CD4-positive, CD25-positive, alpha-beta regulatory T cell (primary cell): ENCODE measurements at regions not wholly inside any gene's neighbourhood (a gene's known extent, or its start where the extent isn't known, plus 50 kb on each side); places are given as distances from the start of the nearest gene placed in this dataset.

Experiments used
- ATAC-seq, 2 donors: fragments of 150-1000 bp; cut with Tn5 transposase; one replicate each; pipeline ENCODE4 v1.10.0; 2021; ENCODE audit warnings: low read depth in 2 of 2, moderate number of reproducible peaks in 2 of 2, moderate library complexity in 1 of 2
- DNase-seq, 3 donors: peaks; one replicate each; pipeline versions ENCODE4 v3.0.0 to v3.0.0-alpha.2; 2012 to 2022; ENCODE audit warnings: mixed read lengths in 1 of 3
- H3K27ac ChIP-seq: one replicate; pipeline ENCODE4 v1.7.0; 2013; ENCODE audit warnings: mild to moderate bottlenecking, low read length; ENCODE audit not compliant: insufficient read depth, poor library complexity, severe bottlenecking
- H3K27me3 ChIP-seq: one replicate; pipeline ENCODE4 v1.7.0; 2013; ENCODE audit warnings: low read length; ENCODE audit not compliant: control insufficient read depth, insufficient read depth
- H3K36me3 ChIP-seq: one replicate; pipeline ENCODE4 v1.7.0; 2013; ENCODE audit warnings: mild to moderate bottlenecking, low read length, moderate library complexity; ENCODE audit not compliant: control insufficient read depth, insufficient read depth
- H3K4me1 ChIP-seq: 2 replicates; pipeline ENCODE4 v1.7.0; 2013; ENCODE audit warnings: mild to moderate bottlenecking, low read length; ENCODE audit not compliant: insufficient read depth, control insufficient read depth, poor library complexity, severe bottlenecking
- H3K4me3 ChIP-seq: one replicate; pipeline ENCODE4 v1.7.0; 2013; ENCODE audit warnings: low read depth, mild to moderate bottlenecking, low read length, moderate library complexity
- H3K9me3 ChIP-seq, 2 experiments: 1 replicate in 1 of 2; 2 replicates in 1 of 2; pipeline ENCODE4 v1.7.0; 2013; ENCODE audit warnings: low read length in 2 of 2, mild to moderate bottlenecking in 1 of 2, moderate library complexity in 1 of 2; ENCODE audit not compliant: control insufficient read depth in 2 of 2
- H3K27ac Mint-ChIP-seq, 3 donors: one replicate each; pipeline ENCODE4 v1.8.0; 2020 to 2022; ENCODE audit warnings: mild to moderate bottlenecking in 3 of 3, mixed read lengths in 3 of 3, moderate library complexity in 2 of 3
- H3K27me3 Mint-ChIP-seq: one replicate; pipeline ENCODE4 v1.8.0; 2022; ENCODE audit warnings: mild to moderate bottlenecking, mixed read lengths
- H3K36me3 Mint-ChIP-seq: one replicate; pipeline ENCODE4 v1.8.0; 2020; ENCODE audit warnings: mixed read lengths
- H3K4me1 Mint-ChIP-seq, 4 donors: one replicate each; pipeline ENCODE4 v1.8.0; 2020 to 2022; ENCODE audit warnings: mixed read lengths in 4 of 4, mild to moderate bottlenecking in 1 of 4
- H3K4me3 Mint-ChIP-seq, 4 donors: one replicate each; pipeline ENCODE4 v1.8.0; 2020 to 2022; ENCODE audit warnings: mild to moderate bottlenecking in 4 of 4, mixed read lengths in 4 of 4, moderate library complexity in 3 of 4
- H3K9me3 Mint-ChIP-seq, 7 donors: one replicate each; pipeline ENCODE4 v1.8.0; 2020 to 2022; ENCODE audit warnings: mixed read lengths in 7 of 7, mild to moderate bottlenecking in 3 of 7, moderate library complexity in 2 of 7

DNA sequence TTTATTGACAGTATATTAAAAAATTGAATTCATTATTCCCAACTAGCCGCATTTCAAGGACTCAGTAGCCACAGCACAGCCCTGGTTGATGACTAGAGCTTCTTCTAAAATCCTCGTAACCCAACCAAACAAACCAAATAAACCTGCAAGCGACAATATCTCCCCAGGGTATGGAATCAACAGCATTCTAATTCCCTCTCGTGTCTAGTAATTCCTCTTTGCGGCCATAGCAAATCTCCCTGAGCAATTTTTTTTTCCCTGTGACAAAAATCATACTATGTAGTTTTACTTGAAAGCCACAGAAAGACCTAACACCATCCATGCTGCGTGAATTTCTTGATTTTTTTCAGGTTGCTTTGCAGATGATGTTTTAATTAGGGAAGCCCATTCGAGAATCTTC, 143.4 kb upstream of the MYOCD start:
- H3K27ac ChIP-seq = no peak overlapping the region
- DNase-seq (no peak), ATAC-seq (no peak)
- H3K27me3 ChIP-seq = no peaks in the 10 kb centered on the region
- no peaks in the 10 kb centered on the region for H3K9me3 ChIP-seq
- no peak overlapping the region for H3K4me3 ChIP-seq
- Mint-ChIP-seq H3K27me3 (peaks cover 4% of the 10 kb centered on the region), H3K9me3 (peaks cover 0 to 10% (median 4%) of the 10 kb centered on the region in 7 donors), H3K4me1 (no peaks in the 10 kb centered on the region), H3K27ac (no peak overlapping the region), H3K4me3 (no peak overlapping the region), H3K36me3 (no peaks in the 10 kb centered on the region)
- H3K4me1 ChIP-seq = no peaks in the 10 kb centered on the region
- H3K36me3 ChIP-seq = no peaks in the 10 kb centered on the region

DNA sequence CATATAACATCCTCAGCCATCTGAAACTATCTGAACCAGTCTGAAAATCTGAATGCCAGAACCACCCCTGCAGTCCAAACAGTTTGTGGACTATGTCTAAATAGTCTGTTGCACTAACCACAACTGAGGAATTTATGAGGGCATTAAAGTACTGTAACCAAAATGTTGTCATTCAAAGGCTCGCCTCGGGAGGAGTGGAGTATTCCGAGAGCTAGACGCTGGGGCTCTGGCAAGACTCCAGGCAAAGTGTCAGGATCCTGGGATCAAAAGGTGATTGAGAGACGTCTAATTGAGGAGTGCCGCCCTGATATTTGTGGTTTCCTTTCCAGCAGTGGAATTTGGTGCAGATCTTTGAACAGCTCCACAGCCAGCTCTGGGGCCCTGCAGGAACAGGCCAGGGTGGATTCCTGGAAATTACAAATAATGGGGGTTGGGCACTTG, 142.9 kb upstream of the MYOCD start:
- Mint-ChIP-seq H3K4me1 (no peaks in the 10 kb centered on the region), H3K27me3 (peaks cover 4% of the 10 kb centered on the region), H3K9me3 (peaks cover 0 to 10% (median 4%) of the 10 kb centered on the region in 7 donors), H3K4me3 (no peak overlapping the region), H3K27ac (no peak overlapping the region), H3K36me3 (no peaks in the 10 kb centered on the region)
- DNase-seq (no peak), ATAC-seq (no peak)
- Histone ChIP-seq H3K4me3 (no peak overlapping the region), H3K9me3 (no peaks in the 10 kb centered on the region), H3K27ac (no peak overlapping the region), H3K27me3 (no peaks in the 10 kb centered on the region), H3K36me3 (no peaks in the 10 kb centered on the region), H3K4me1 (no peaks in the 10 kb centered on the region)

DNA sequence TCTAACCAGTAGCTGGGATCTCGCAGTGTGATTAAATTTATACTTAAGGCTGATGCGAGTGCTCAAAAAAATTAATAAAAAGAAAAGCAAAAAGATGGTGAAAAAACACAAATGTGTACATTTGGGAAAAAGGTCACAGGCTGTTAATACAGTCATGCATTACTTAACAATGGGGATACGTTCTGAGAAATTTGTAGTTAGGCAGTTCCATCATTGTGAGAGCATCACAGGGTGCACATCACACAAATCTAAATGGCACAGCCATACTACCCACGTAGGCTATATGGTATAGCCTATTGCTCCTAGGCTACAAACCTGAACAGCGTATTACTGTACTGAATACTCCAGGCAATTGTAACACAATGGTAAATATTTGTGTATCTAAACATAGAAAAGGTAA, 142.4 kb upstream of the MYOCD start:
- no peak overlapping the region for H3K4me3 Mint-ChIP-seq
- no peak overlapping the region for H3K27ac ChIP-seq
- H3K27ac Mint-ChIP-seq = no peak overlapping the region
- no peaks in the 10 kb centered on the region for H3K27me3 ChIP-seq
- H3K9me3 Mint-ChIP-seq = peaks cover 0 to 10% (median 4%) of the 10 kb centered on the region in 7 donors
- no peaks in the 10 kb centered on the region for H3K36me3 ChIP-seq
- DNase-seq (no peak), ATAC-seq (no peak)
- peaks cover 4% of the 10 kb centered on the region for H3K27me3 Mint-ChIP-seq
- no peaks in the 10 kb centered on the region for H3K36me3 Mint-ChIP-seq
- H3K4me1 ChIP-seq = no peaks in the 10 kb centered on the region
- no peak overlapping the region for H3K4me3 ChIP-seq
- H3K4me1 Mint-ChIP-seq = no peaks in the 10 kb centered on the region
- no peaks in the 10 kb centered on the region for H3K9me3 ChIP-seq

DNA sequence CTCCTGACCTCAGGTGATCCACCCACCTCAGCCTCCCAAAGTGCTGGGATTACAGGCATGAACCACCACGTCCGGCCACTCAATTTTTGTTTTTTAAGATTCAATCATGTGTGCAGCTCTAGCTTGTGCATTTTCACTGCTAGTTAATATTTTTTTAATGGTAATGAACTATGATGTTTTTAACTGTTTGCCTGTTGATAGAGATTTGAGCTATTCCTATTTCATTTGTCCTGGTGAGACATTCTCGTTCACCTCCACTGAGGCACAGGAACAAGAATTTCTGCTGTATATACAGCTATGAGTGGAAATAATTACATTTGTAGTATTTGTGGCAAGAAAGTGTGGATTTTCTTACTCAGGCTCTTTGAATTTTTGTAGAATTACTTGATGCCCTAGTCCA, 137.7 kb upstream of the MYOCD start:
- H3K27me3 ChIP-seq = no peaks in the 10 kb centered on the region
- H3K4me3 ChIP-seq = no peak overlapping the region
- Mint-ChIP-seq H3K4me1 (no peaks in the 10 kb centered on the region), H3K9me3 (peaks cover 0 to 16% (median 4%) of the 10 kb centered on the region in 7 donors), H3K4me3 (no peak overlapping the region), H3K36me3 (no peaks in the 10 kb centered on the region), H3K27me3 (no peaks in the 10 kb centered on the region), H3K27ac (no peak overlapping the region)
- no peaks in the 10 kb centered on the region for H3K9me3 ChIP-seq
- H3K4me1 ChIP-seq = no peaks in the 10 kb centered on the region
- H3K36me3 ChIP-seq = no peaks in the 10 kb centered on the region
- no peak for ATAC-seq
- DNase-seq = no peak
- H3K27ac ChIP-seq = no peak overlapping the region

DNA sequence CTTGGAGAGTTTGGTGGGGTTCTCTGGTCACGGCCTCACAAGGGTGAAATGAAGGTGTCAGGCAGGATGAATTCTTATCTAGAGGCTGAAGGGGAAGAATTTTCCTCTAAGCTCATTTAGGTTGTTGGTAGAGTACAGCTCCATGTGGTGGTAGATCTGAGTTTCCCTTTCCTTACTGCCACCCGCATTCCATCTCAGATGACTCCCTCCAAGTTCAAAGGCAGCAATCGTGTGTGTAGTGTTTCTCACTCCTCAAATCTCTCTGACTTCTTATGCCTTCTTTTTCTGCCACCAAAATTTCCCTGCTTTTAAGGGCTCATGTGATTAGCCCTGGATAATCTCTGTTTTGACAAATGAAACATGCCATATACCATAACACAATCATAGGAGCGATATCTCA, 135.5 kb upstream of the MYOCD start:
- Mint-ChIP-seq H3K4me1 (no peaks in the 10 kb centered on the region), H3K36me3 (no peaks in the 10 kb centered on the region), H3K9me3 (peaks cover 0 to 16% (median 3%) of the 10 kb centered on the region in 7 donors), H3K27me3 (no peaks in the 10 kb centered on the region), H3K27ac (no peak overlapping the region), H3K4me3 (no peak overlapping the region)
- no peak overlapping the region for H3K27ac ChIP-seq
- H3K36me3 ChIP-seq = no peaks in the 10 kb centered on the region
- no peaks in the 10 kb centered on the region for H3K4me1 ChIP-seq
- no peak overlapping the region for H3K4me3 ChIP-seq
- ATAC-seq (no peak), DNase-seq (no peak)
- peaks cover 0 to 3% of the 10 kb centered on the region in 2 experiments for H3K9me3 ChIP-seq
- H3K27me3 ChIP-seq = no peaks in the 10 kb centered on the region

DNA sequence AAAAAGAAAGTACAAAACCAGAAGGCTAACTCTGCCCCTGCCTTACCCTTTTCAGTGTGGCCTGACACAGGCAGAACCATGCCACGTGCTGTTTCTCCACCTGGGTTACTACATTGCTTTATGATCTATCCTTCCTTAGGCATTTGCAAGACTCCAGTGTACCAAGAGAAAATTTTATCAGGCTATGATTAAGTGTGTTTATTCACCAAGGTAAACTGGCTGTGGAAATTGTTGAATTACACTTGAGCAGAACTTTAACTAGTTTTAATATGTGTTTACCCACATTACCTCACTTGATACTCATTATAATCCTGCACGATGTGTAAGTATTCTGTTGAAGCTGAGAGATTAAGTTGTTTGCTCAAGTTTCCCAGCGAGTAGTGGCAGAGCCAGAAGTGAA, 129.7 kb upstream of the MYOCD start:
- no peaks in the 10 kb centered on the region for H3K27me3 ChIP-seq
- H3K4me1 ChIP-seq = no peaks in the 10 kb centered on the region
- no peaks in the 10 kb centered on the region for H3K36me3 ChIP-seq
- DNase-seq = no peak
- no peak overlapping the region for H3K27ac ChIP-seq
- H3K4me3 Mint-ChIP-seq = no peak overlapping the region
- H3K9me3 ChIP-seq = peaks cover 0 to 3% of the 10 kb centered on the region in 2 experiments
- H3K36me3 Mint-ChIP-seq = no peaks in the 10 kb centered on the region
- no peak overlapping the region for H3K4me3 ChIP-seq
- H3K27ac Mint-ChIP-seq = no peak overlapping the region
- H3K4me1 Mint-ChIP-seq = no peaks in the 10 kb centered on the region
- no peak for ATAC-seq
- peaks cover 0 to 11% (median 4%) of the 10 kb centered on the region in 7 donors for H3K9me3 Mint-ChIP-seq
- H3K27me3 Mint-ChIP-seq = no peaks in the 10 kb centered on the region

DNA sequence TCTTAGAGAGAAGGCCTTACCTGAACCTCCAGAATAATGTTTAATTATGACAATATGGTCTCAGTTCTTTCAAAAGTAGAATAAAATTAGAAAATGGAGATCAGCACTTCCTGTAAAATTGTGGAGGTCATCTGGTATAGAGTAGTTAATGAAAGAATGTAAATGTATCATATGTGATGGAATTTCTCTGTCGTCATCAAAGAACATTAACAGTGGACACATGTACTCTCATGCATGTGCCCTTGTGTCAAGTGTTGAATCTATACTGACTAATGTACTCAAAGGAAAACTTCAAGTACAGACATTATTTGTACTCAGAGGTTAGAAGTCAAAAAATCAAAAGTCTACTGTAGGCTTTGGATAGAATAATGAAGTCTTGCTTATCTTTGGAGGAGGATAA, 129.2 kb upstream of the MYOCD start:
- Histone ChIP-seq H3K4me3 (no peak overlapping the region), H3K27me3 (no peaks in the 10 kb centered on the region), H3K36me3 (no peaks in the 10 kb centered on the region), H3K9me3 (peaks cover 0 to 3% of the 10 kb centered on the region in 2 experiments), H3K27ac (no peak overlapping the region), H3K4me1 (no peaks in the 10 kb centered on the region)
- peaks cover 0 to 13% (median 3%) of the 10 kb centered on the region in 7 donors for H3K9me3 Mint-ChIP-seq
- H3K27ac Mint-ChIP-seq = no peak overlapping the region
- no peaks in the 10 kb centered on the region for H3K36me3 Mint-ChIP-seq
- DNase-seq (no peak), ATAC-seq (no peak)
- no peaks in the 10 kb centered on the region for H3K4me1 Mint-ChIP-seq
- H3K27me3 Mint-ChIP-seq = no peaks in the 10 kb centered on the region
- H3K4me3 Mint-ChIP-seq = no peak overlapping the region

DNA sequence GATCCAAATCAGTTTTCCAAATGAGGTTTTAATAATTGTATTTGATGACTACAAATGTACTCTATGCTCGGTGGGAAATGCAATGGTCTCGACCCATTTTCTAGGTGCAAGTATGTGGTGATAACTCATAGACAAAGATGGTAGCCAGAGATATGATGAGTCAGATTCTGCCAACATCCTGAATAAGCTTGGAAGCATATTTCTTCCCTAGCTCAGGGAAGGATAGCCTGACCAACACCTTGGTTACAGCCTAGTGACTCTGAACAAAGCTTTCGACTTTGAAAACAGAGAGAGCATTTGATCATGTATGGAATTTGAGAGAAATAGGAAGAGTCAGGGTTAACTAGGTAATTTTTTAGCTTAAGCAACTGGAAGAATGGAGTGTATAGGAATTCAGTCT, 128.3 kb upstream of the MYOCD start:
- DNase-seq (no peak), ATAC-seq (no peak)
- Histone ChIP-seq H3K4me3 (no peak overlapping the region), H3K36me3 (no peaks in the 10 kb centered on the region), H3K4me1 (no peaks in the 10 kb centered on the region), H3K27ac (no peak overlapping the region), H3K27me3 (no peaks in the 10 kb centered on the region), H3K9me3 (peaks cover 0 to 3% of the 10 kb centered on the region in 2 experiments)
- H3K27ac Mint-ChIP-seq = no peak overlapping the region
- no peaks in the 10 kb centered on the region for H3K27me3 Mint-ChIP-seq
- H3K36me3 Mint-ChIP-seq = no peaks in the 10 kb centered on the region
- H3K4me3 Mint-ChIP-seq = no peak overlapping the region
- peaks cover 0 to 16% (median 3%) of the 10 kb centered on the region in 7 donors for H3K9me3 Mint-ChIP-seq
- no peaks in the 10 kb centered on the region for H3K4me1 Mint-ChIP-seq
